Endothelial cell of umbilical vein (primary cell): ENCODE measurements at regions not wholly inside any gene's neighbourhood (a gene's known extent, or its start where the extent isn't known, plus 50 kb on each side); places are given as distances from the start of the nearest gene placed in this dataset.

ENCODE experiments used
- BruUV-seq: library from RNA; stranded (reverse); fragments of 400-500 nt; replicated peaks from 2 replicates; lab custom pipeline; 2021; lab: Mats Ljungman, UMichigan
- CTCF ChIA-PET: fragments of 300-600, 350-600 bp; sonication (Branson Sonifier 250); formaldehyde crosslinking; loops from one replicate; lab custom pipeline; 2021; ENCODE audit warnings: antibody characterized with exemption, inconsistent platforms; lab: Charles Lee
- POLR2A ChIA-PET: fragments of 300-600, 350-600 bp; sonication (Branson Sonifier 250); formaldehyde crosslinking; loops from one replicate; lab custom pipeline; 2021; ENCODE audit warnings: antibody characterized with exemption, inconsistent platforms; lab: Charles Lee
- DNase-seq: peaks from one replicate; pipeline ENCODE4 v3.0.0-alpha.2; 2011; ENCODE audit warnings: low read depth, low spot score
- FAIRE-seq: peaks from 2 replicates; lab custom pipeline; 2011; peaks lifted over from hg19 to GRCh38; lab: Jason Lieb, UNC
- H2AFZ ChIP-seq: 2 replicates; pipeline ENCODE4 v1.6.0; 2012; ENCODE audit warnings: low read depth, low read length, control low read depth, inconsistent platforms
- H3K27ac ChIP-seq: 2 replicates; pipeline ENCODE4 v1.5.1; 2011; ENCODE audit warnings: low read depth, mild to moderate bottlenecking, control low read depth, low read length, moderate library complexity; ENCODE audit not compliant: insufficient read depth
- H3K27me3 ChIP-seq, 2 experiments: 2 replicates each; pipeline versions ENCODE4 v1.6.0 to v1.6.1; 2011; ENCODE audit warnings: low read length in 2 of 2, mixed read lengths in 1 of 2; ENCODE audit not compliant: control insufficient read depth in 2 of 2, insufficient read depth in 2 of 2
- H3K36me3 ChIP-seq, 2 experiments: 2 replicates in 1 of 2; 3 replicates in 1 of 2; pipeline ENCODE4 v1.5.1; 2011; ENCODE audit warnings: low read length in 2 of 2, mild to moderate bottlenecking in 1 of 2, moderate library complexity in 1 of 2; ENCODE audit not compliant: control insufficient read depth in 2 of 2, insufficient read depth in 2 of 2; ENCODE audit errors: extremely low read depth in 1 of 2
- H3K4me1 ChIP-seq: 3 replicates; pipeline ENCODE4 v1.5.1; 2011; ENCODE audit warnings: mild to moderate bottlenecking, low read length; ENCODE audit not compliant: control insufficient read depth, insufficient read depth; ENCODE audit errors: extremely low read depth
- H3K4me2 ChIP-seq: 2 replicates; pipeline ENCODE4 v1.6.1; 2011; ENCODE audit warnings: low read length, control low read depth, mixed read lengths; ENCODE audit not compliant: insufficient read depth
- H3K4me3 ChIP-seq, 3 experiments: fragments of 200-600 bp in 1 of 3; sonication (generic), shearing (Covaris generic) in 1 of 3; replicated peaks in 1 of 3; 2 replicates each; pipeline ENCODE4 v1.5.1; 2011 to 2016; ENCODE audit warnings: control low read depth in 3 of 3, low read length in 3 of 3, mild to moderate bottlenecking in 2 of 3, inconsistent platforms in 1 of 3, low read depth in 1 of 3, moderate library complexity in 1 of 3; ENCODE audit not compliant: insufficient read depth in 1 of 3
- H3K79me2 ChIP-seq: 2 replicates; pipeline ENCODE4 v1.6.0; 2012; ENCODE audit warnings: low read length, inconsistent platforms; ENCODE audit not compliant: control insufficient read depth, insufficient read depth
- H3K9ac ChIP-seq: replicated peaks from 2 replicates; pipeline ENCODE3; 2011; ENCODE audit warnings: low read length, control low read depth; ENCODE audit not compliant: insufficient read depth; ENCODE audit errors: extremely low read depth
- H3K9me1 ChIP-seq: replicated peaks from 3 replicates; pipeline ENCODE4 v1.6.0; 2011; ENCODE audit warnings: mild to moderate bottlenecking, low read length; ENCODE audit not compliant: control insufficient read depth, insufficient read depth; ENCODE audit errors: extremely low read depth
- H3K9me3 ChIP-seq: replicated peaks from 2 replicates; pipeline ENCODE4 v1.5.1; 2012; ENCODE audit warnings: low read length, inconsistent platforms; ENCODE audit not compliant: control insufficient read depth, insufficient read depth
- H4K20me1 ChIP-seq: replicated peaks from 2 replicates; pipeline ENCODE3; 2011; ENCODE audit warnings: mild to moderate bottlenecking, low read length; ENCODE audit not compliant: control insufficient read depth, insufficient read depth; ENCODE audit errors: extremely low read depth
- EZH2 ChIP-seq: IDR thresholded peaks from 2 replicates; pipeline ENCODE4 v1.6.1; 2012; ENCODE audit warnings: borderline replicate concordance, low read depth, mild to moderate bottlenecking, moderate library complexity, low read length, inconsistent platforms; ENCODE audit not compliant: severe bottlenecking
- FOS ChIP-seq: IDR thresholded peaks from 2 replicates; pipeline ENCODE4 v1.6.1; 2011; ENCODE audit warnings: mild to moderate bottlenecking, low read length, moderate library complexity, borderline replicate concordance; ENCODE audit not compliant: insufficient read depth
- GATA2 ChIP-seq: IDR thresholded peaks from 2 replicates; pipeline ENCODE4 v1.7.0; 2011; ENCODE audit warnings: low read depth, mild to moderate bottlenecking, moderate library complexity, mixed read lengths, low read length; ENCODE audit not compliant: insufficient read length, insufficient read depth
- JUN ChIP-seq: IDR thresholded peaks from 2 replicates; pipeline ENCODE4 v1.6.1; 2011; ENCODE audit warnings: borderline replicate concordance, low read depth; ENCODE audit not compliant: insufficient read length, insufficient read depth
- MYC ChIP-seq: IDR thresholded peaks from one replicate; pipeline ENCODE4 v1.6.1; 2011; ENCODE audit warnings: mild to moderate bottlenecking, low read depth, low read length
- POLR2A ChIP-seq: IDR thresholded peaks from 2 replicates; pipeline ENCODE4 v1.6.1; 2012; ENCODE audit warnings: low read depth, mild to moderate bottlenecking, control low read depth, low read length
- POLR2AphosphoS5 ChIP-seq: IDR thresholded peaks from 2 replicates; pipeline ENCODE4 v1.6.1; 2012; ENCODE audit warnings: low read depth, mild to moderate bottlenecking, control low read depth, low read length, moderate library complexity; ENCODE audit not compliant: insufficient read depth
- dilution Hi-C: fragments of 300-500 bp; cut with MboI; formaldehyde crosslinking; loops from one replicate; pipeline ENCODE4 v1.15.0; 2019; ENCODE audit warnings: low sequenced_read_pairs; ENCODE audit not compliant: extremely low pct_ligation_motif_present
- intact Hi-C: fragments of 100-400 bp; cut with micrococcal nuclease; formaldehyde crosslinking; loops from one replicate; pipeline ENCODE4 v1.10.0; 2022
- TF ChIP-seq, protein P1 (sequence below), 2 donors: IDR thresholded peaks; 1 replicate in 1 of 2; 2 replicates in 1 of 2; pipeline ENCODE4 v1.5.1; 2011; ENCODE audit warnings: low read length in 2 of 2, mild to moderate bottlenecking in 2 of 2, moderate library complexity in 2 of 2, control low read depth in 1 of 2, inconsistent platforms in 1 of 2, low read depth in 1 of 2; ENCODE audit not compliant: insufficient read depth in 1 of 2; ENCODE audit errors: extremely low read depth in 1 of 2
- TF ChIP-seq, protein P2 (sequence below): IDR thresholded peaks from 2 replicates; pipeline ENCODE4 v1.6.1; 2011; ENCODE audit not compliant: insufficient read depth, insufficient read length

DNA sequence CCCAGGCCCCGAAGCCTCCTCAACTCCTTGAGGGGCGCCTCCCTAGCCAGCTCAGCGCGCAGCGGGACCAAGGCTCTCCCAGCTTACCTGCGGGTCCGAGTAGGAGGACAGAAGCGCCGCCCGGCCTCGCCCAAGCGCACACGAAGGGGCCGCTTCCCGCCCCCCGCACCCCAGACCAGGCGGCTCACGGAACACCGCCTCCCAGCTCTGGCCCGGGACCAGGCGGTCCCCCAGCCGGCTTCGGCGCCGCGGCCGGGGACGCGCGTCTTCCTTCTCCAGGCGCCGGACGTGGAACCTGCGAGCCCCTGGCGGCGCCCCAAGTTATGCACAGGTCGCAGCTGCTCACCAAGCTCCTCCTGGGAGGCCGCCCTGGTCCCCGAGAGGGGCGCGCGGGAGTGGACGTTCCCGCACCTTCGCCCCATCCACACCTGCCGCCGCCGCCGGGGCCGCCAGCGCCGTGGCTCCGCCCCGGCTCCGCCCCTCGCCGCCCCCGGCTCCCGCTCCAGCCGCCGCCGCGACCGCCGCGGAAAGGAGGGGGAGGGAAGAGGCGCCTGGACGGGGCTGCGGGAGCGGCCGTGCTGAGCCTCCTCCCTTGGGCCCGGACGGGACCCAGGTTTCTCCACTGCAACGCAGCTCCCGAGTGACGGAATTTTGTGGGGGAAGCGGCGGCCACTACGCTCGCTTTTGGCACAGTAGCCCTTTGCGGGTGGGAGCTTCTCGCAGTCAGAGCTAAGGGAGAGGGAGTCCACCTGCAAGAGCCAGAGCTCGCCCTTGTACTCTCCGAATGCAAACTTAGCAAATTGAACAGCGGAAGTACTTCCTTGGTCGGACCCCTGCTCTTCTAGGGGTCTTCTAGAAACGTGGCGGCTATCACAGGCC, 77.5 kb upstream of the IFNE start:
- dilution Hi-C loops (loop anchor here (10.0 to 25.0 kb wide), 2 partner anchors 125 to 228 kb away; no protein-coding TSS in a partner anchor), intact Hi-C loops (loop anchor here (1.0 to 5.0 kb wide), 7 partner anchors 53 to 428 kb away; no protein-coding TSS in a partner anchor)
- H3K9me3 ChIP-seq = no peaks in the 10 kb centered on the region
- ChIA-PET POLR2A (interaction anchor here (1.0 kb wide), 2 partner anchors 8 to 16 kb away, joined by 3 read pairs; no protein-coding TSS in a partner anchor), CTCF (interaction anchor here (0.8 to 3.5 kb wide), 13 partner anchors 9 to 324 kb away, joined by 3 to 23 read pairs (median 5); no protein-coding TSS in a partner anchor)
- peaks cover 63% of the 10 kb centered on the region for H3K79me2 ChIP-seq
- no peaks in the 10 kb centered on the region for H3K9me1 ChIP-seq
- no TSS peak for BruUV-seq
- TF ChIP-seq, protein P1, sequence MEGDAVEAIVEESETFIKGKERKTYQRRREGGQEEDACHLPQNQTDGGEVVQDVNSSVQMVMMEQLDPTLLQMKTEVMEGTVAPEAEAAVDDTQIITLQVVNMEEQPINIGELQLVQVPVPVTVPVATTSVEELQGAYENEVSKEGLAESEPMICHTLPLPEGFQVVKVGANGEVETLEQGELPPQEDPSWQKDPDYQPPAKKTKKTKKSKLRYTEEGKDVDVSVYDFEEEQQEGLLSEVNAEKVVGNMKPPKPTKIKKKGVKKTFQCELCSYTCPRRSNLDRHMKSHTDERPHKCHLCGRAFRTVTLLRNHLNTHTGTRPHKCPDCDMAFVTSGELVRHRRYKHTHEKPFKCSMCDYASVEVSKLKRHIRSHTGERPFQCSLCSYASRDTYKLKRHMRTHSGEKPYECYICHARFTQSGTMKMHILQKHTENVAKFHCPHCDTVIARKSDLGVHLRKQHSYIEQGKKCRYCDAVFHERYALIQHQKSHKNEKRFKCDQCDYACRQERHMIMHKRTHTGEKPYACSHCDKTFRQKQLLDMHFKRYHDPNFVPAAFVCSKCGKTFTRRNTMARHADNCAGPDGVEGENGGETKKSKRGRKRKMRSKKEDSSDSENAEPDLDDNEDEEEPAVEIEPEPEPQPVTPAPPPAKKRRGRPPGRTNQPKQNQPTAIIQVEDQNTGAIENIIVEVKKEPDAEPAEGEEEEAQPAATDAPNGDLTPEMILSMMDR (IDR thresholded peaks at IDR 0.05; ENCODE audit: extremely low read depth in 1 of 2, insufficient read depth in 1 of 2, low read depth in 1 of 2, low read length in 2 of 2) = peak in 1 of 2 donors; percentile 14
- no peak for TF ChIP-seq MYC
- TF ChIP-seq, protein P2, sequence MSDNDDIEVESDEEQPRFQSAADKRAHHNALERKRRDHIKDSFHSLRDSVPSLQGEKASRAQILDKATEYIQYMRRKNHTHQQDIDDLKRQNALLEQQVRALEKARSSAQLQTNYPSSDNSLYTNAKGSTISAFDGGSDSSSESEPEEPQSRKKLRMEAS = no peak
- TF ChIP-seq JUN = no peak
- TF ChIP-seq GATA2 = no peak
- no peak for TF ChIP-seq FOS
- TF ChIP-seq EZH2 = no peak
- peak; percentile 49 for TF ChIP-seq POLR2A
- TF ChIP-seq POLR2AphosphoS5 = peak; percentile 62
- FAIRE-seq (no peak), DNase-seq (peak; percentile 68)
- H3K36me3 ChIP-seq = no peaks in the 10 kb centered on the region
- H3K9ac ChIP-seq = peak overlapping the region; percentile 98
- H4K20me1 ChIP-seq = no peaks in the 10 kb centered on the region
- peak overlapping the region; percentile 81 for H2AFZ ChIP-seq
- peaks cover 25% of the 10 kb centered on the region for H3K4me1 ChIP-seq
- peak overlapping the region; percentile 96 for H3K4me2 ChIP-seq
- H3K27ac ChIP-seq = peak overlapping the region; percentile 81
- H3K27me3 ChIP-seq = no peaks in the 10 kb centered on the region
- H3K4me3 ChIP-seq = peak overlapping the region; percentile 78 to 97 (median 92)
